ENCODE measurements at regions not wholly inside any gene's neighbourhood (a gene's known extent, or its start where the extent isn't known, plus 50 kb on each side); places are given as distances from the start of the nearest gene placed in this dataset.

DNA sequence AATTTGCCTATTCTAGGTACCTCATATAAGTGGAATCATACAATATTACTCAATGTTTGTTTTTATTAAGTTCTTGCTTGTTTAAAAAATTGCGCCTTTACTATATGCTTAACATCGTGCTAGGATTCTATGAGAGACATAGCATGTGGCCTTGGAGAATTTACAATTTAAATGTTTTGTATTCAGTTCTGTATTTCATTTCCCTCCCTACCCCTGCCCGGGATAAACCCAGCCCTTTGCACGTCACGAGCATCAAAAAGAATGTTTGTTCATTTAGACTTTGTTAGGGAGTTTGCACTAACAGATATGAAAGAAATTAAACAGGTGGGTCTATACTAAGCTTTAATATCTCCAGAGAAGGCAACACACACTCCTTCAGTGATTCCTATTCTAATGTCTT, 75.7 kb downstream of the C18orf54 start:
- Histone ChIP-seq H3K9ac (no peak overlapping the region), H3K4me2 (no peak overlapping the region), H2AFZ (ENCODE audit: low read depth) (no peak overlapping the region), H4K20me1 (ENCODE audit: insufficient read depth) (no peaks in the 10 kb centered on the region), H3K36me3 (ENCODE audit: insufficient read depth) (no peaks in the 10 kb centered on the region), H3K4me3 (IDR thresholded peaks at IDR 0.05; ENCODE audit: insufficient read depth, low read depth, low read length) (no peak overlapping the region), H3K27ac (no peak overlapping the region), H3K4me1 (ENCODE audit: low read depth, poor library complexity, severe bottlenecking) (no peaks in the 10 kb centered on the region), H3K79me2 (ENCODE audit: insufficient read depth, low read depth) (no peaks in the 10 kb centered on the region), H3K27me3 (ENCODE audit: insufficient read depth, low read depth) (no peaks in the 10 kb centered on the region)
- TF ChIP-seq CTCF (conservative IDR thresholded peaks at IDR 0.05; ENCODE audit: low read depth, low read length), result no peak

GRCh38 chr18:54433857-54434256, 76.2 kb downstream of the C18orf54 start:
- no peak overlapping the region for H2AFZ ChIP-seq (ENCODE audit: low read depth)
- no peak overlapping the region for H3K9ac ChIP-seq
- H3K79me2 ChIP-seq (ENCODE audit: insufficient read depth, low read depth), result no peaks in the 10 kb centered on the region
- no peak for TF ChIP-seq CTCF (conservative IDR thresholded peaks at IDR 0.05; ENCODE audit: low read depth, low read length)
- no peaks in the 10 kb centered on the region for H3K4me1 ChIP-seq (ENCODE audit: low read depth, poor library complexity, severe bottlenecking)
- no peaks in the 10 kb centered on the region for H3K36me3 ChIP-seq (ENCODE audit: insufficient read depth)
- H3K27me3 ChIP-seq (ENCODE audit: insufficient read depth, low read depth), result no peaks in the 10 kb centered on the region
- no peaks in the 10 kb centered on the region for H4K20me1 ChIP-seq (ENCODE audit: insufficient read depth)
- H3K4me3 ChIP-seq (IDR thresholded peaks at IDR 0.05; ENCODE audit: insufficient read depth, low read depth, low read length), result no peak overlapping the region
- H3K27ac ChIP-seq, result no peak overlapping the region
- H3K4me2 ChIP-seq, result no peak overlapping the region

DNA sequence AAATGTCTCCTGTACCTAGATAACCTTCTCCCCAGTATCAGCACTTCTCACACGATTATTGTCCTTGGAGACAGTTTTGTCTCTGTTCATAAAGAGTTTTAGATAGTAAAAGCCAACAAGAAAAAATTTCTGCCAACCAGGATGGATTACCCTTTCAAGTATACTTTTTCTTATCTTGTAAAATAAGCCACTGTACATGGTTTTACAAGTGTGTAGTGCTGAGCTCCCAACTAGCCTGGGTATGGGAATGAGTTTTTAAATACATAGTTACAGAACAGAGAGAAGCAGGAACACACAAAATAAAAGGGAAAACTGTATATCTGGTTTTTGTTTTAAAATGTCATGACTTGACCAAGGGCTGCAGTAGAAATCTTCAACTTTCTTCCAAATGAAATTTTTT, 76.7 kb downstream of the C18orf54 start:
- Histone ChIP-seq H4K20me1 (ENCODE audit: insufficient read depth) (no peaks in the 10 kb centered on the region), H3K27ac (no peak overlapping the region), H2AFZ (ENCODE audit: low read depth) (no peak overlapping the region), H3K27me3 (ENCODE audit: insufficient read depth, low read depth) (no peaks in the 10 kb centered on the region), H3K9ac (no peak overlapping the region), H3K36me3 (ENCODE audit: insufficient read depth) (no peaks in the 10 kb centered on the region), H3K4me1 (ENCODE audit: low read depth, poor library complexity, severe bottlenecking) (no peaks in the 10 kb centered on the region), H3K4me2 (no peak overlapping the region), H3K4me3 (IDR thresholded peaks at IDR 0.05; ENCODE audit: insufficient read depth, low read depth, low read length) (no peak overlapping the region), H3K79me2 (ENCODE audit: insufficient read depth, low read depth) (no peaks in the 10 kb centered on the region)
- no peak for TF ChIP-seq CTCF (conservative IDR thresholded peaks at IDR 0.05; ENCODE audit: low read depth, low read length)

DNA sequence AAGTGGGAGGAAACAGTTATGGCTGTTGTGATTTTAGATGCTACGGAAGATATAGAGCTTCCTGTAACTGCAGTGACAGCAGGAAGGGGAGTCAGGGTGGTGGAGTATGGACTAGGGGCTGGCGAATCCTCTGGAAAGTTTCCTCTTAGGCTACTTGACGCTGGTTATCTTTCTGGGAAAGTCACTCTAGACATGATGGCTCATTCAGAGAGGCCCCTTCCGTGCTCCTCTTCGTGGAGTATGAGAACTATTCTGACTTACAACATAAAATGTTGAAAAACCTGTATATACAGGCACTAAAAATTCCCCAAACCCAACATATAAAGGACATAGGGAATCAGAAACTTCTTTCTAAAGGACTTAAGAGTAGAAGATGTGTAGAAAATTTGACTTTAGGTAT, 78.8 kb downstream of the C18orf54 start:
- TF ChIP-seq CTCF (conservative IDR thresholded peaks at IDR 0.05; ENCODE audit: low read depth, low read length), result no peak
- no peak overlapping the region for H2AFZ ChIP-seq (ENCODE audit: low read depth)

GRCh38 chr18:54440292-54440691, 82.6 kb downstream of the C18orf54 start:
- Histone ChIP-seq H3K36me3 (ENCODE audit: insufficient read depth) (no peaks in the 10 kb centered on the region), H3K79me2 (ENCODE audit: insufficient read depth, low read depth) (no peaks in the 10 kb centered on the region), H2AFZ (ENCODE audit: low read depth) (no peak overlapping the region), H3K4me2 (no peak overlapping the region), H3K27me3 (ENCODE audit: insufficient read depth, low read depth) (no peaks in the 10 kb centered on the region), H3K4me3 (IDR thresholded peaks at IDR 0.05; ENCODE audit: insufficient read depth, low read depth, low read length) (no peak overlapping the region), H3K4me1 (ENCODE audit: low read depth, poor library complexity, severe bottlenecking) (no peaks in the 10 kb centered on the region), H3K9ac (no peak overlapping the region), H4K20me1 (ENCODE audit: insufficient read depth) (no peaks in the 10 kb centered on the region), H3K27ac (no peak overlapping the region)
- no peak for TF ChIP-seq CTCF (conservative IDR thresholded peaks at IDR 0.05; ENCODE audit: low read depth, low read length)

More for the DNA sequence above, 78.8 kb downstream of the C18orf54 start:
- Histone ChIP-seq H3K36me3 (ENCODE audit: insufficient read depth) (no peaks in the 10 kb centered on the region), H3K27ac (no peak overlapping the region), H3K79me2 (ENCODE audit: insufficient read depth, low read depth) (no peaks in the 10 kb centered on the region), H4K20me1 (ENCODE audit: insufficient read depth) (no peaks in the 10 kb centered on the region), H3K4me3 (IDR thresholded peaks at IDR 0.05; ENCODE audit: insufficient read depth, low read depth, low read length) (no peak overlapping the region), H3K9ac (no peak overlapping the region), H3K4me1 (ENCODE audit: low read depth, poor library complexity, severe bottlenecking) (no peaks in the 10 kb centered on the region), H3K4me2 (no peak overlapping the region), H3K27me3 (ENCODE audit: insufficient read depth, low read depth) (no peaks in the 10 kb centered on the region)
